Upper lobe of left lung (tissue), 6 donors: ENCODE measurements at regions not wholly inside any gene's neighbourhood (a gene's known extent, or its start where the extent isn't known, plus 50 kb on each side); places are given as distances from the start of the nearest gene placed in this dataset.

ENCODE experiments used
- ATAC-seq, 2 donors: fragments of 200-7000 bp; cut with Tn5 transposase; one replicate each; pipeline ENCODE4 v1.9.1; 2022; ENCODE audit warnings: mild to moderate bottlenecking in 2 of 2, moderate library complexity in 2 of 2; ENCODE audit not compliant: low FRiP score in 2 of 2
- DNase-seq, 2 donors: peaks; one replicate each; pipeline ENCODE4 v3.0.0-alpha.2; 2019 to 2020
- H3K27ac ChIP-seq, 4 donors: fragments of 200-600 bp; sonication (generic); one replicate each; pipeline ENCODE4 v1.5.1; 2016 to 2019
- H3K27me3 ChIP-seq, 4 donors: fragments of 200-600 bp; sonication (generic); one replicate each; pipeline ENCODE4 v1.5.1; 2017 to 2019
- H3K36me3 ChIP-seq, 4 donors: fragments of 200-600 bp; sonication (generic); one replicate each; pipeline ENCODE4 v1.5.1; 2016 to 2019
- H3K4me1 ChIP-seq, 4 donors: fragments of 200-600 bp; sonication (generic); one replicate each; pipeline ENCODE4 v1.5.1; 2018 to 2019
- H3K4me3 ChIP-seq, 4 donors: fragments of 200-600 bp; sonication (generic); one replicate each; pipeline ENCODE4 v1.5.1; 2017 to 2019; ENCODE audit warnings: mild to moderate bottlenecking in 2 of 4, moderate library complexity in 1 of 4
- H3K9me3 ChIP-seq, 4 donors: fragments of 200-600 bp; sonication (generic); one replicate each; pipeline ENCODE4 v1.5.1; 2018 to 2019
- EP300 ChIP-seq, 4 donors: sonication (generic); formaldehyde crosslinking; IDR thresholded peaks; one replicate each; pipeline ENCODE4 v1.5.1; 2017; ENCODE audit warnings: antibody characterized with exemption in 4 of 4, control low read depth in 2 of 4
- POLR2A ChIP-seq, 4 donors: fragments of 450-650 bp; IDR thresholded peaks; one replicate each; pipeline ENCODE4 v1.5.1; 2016 to 2017; ENCODE audit warnings: antibody characterized with exemption in 4 of 4, mild to moderate bottlenecking in 2 of 4
- POLR2AphosphoS5 ChIP-seq, 2 donors: sonication (generic); formaldehyde crosslinking; IDR thresholded peaks; one replicate each; pipeline ENCODE4 v1.5.1; 2017; ENCODE audit warnings: antibody characterized with exemption in 2 of 2
- WGBS, 2 donors: methylation state at CpG; one replicate each; pipeline ENCODE4 v1.1.5; 2017 to 2018; 5-methylcytosine and 5-hydroxymethylcytosine counted together
- TF ChIP-seq, protein P1 (sequence below), 6 experiments: fragments of 450-650 bp in 4 of 6; fragments of 200-600 bp in 2 of 6; sonication (generic) in 2 of 6; IDR thresholded peaks; one replicate each; pipeline ENCODE4 v1.5.1; 2016 to 2019; ENCODE audit warnings: antibody characterized with exemption in 6 of 6
- donor health status: DM: no; HTN: no; CAD: no; lungs with moderate emphysema.
- donor health status: DM: no; HTN: yes; CAD: no; lungs with severe emphysema.

DNA sequence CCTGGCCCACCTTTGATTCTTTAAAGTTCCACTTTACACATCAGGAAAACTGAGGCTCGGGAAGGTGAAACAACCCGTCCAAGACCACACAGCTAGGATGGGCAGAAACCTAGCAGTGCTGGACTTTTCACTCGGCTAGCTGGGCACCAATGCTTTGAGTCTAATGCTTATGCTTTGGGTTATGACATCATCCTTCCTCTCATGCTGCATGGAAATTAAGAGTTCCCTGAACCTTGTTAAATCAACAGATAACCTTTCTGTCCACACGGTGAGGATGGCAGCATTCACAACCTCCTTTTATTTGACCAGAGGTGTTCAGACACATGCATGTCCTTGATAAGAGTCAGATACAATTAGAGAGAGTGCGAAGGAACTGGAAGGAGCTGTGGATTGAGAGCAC lies 138.4 kb downstream of the UQCRFS1 start:
- ATAC-seq: no peak
- Histone ChIP-seq H3K4me1 (no peaks in the 10 kb centered on the region), H3K27me3 (no peaks in the 10 kb centered on the region), H3K9me3 (no peaks in the 10 kb centered on the region), H3K4me3 (no peak overlapping the region), H3K36me3 (no peaks in the 10 kb centered on the region), H3K27ac (no peak overlapping the region)
- WGBS, 2 donors: 85 to 86% methylated on average over 5 of the region's 5 CpGs
- DNase-seq: no peak
- TF ChIP-seq POLR2AphosphoS5 (IDR thresholded peaks at IDR 0.05) (no peak), EP300 (IDR thresholded peaks at IDR 0.05) (no peak), POLR2A (IDR thresholded peaks at IDR 0.05) (no peak)
- TF ChIP-seq, protein P1, sequence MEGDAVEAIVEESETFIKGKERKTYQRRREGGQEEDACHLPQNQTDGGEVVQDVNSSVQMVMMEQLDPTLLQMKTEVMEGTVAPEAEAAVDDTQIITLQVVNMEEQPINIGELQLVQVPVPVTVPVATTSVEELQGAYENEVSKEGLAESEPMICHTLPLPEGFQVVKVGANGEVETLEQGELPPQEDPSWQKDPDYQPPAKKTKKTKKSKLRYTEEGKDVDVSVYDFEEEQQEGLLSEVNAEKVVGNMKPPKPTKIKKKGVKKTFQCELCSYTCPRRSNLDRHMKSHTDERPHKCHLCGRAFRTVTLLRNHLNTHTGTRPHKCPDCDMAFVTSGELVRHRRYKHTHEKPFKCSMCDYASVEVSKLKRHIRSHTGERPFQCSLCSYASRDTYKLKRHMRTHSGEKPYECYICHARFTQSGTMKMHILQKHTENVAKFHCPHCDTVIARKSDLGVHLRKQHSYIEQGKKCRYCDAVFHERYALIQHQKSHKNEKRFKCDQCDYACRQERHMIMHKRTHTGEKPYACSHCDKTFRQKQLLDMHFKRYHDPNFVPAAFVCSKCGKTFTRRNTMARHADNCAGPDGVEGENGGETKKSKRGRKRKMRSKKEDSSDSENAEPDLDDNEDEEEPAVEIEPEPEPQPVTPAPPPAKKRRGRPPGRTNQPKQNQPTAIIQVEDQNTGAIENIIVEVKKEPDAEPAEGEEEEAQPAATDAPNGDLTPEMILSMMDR (IDR thresholded peaks at IDR 0.05): no peak

DNA sequence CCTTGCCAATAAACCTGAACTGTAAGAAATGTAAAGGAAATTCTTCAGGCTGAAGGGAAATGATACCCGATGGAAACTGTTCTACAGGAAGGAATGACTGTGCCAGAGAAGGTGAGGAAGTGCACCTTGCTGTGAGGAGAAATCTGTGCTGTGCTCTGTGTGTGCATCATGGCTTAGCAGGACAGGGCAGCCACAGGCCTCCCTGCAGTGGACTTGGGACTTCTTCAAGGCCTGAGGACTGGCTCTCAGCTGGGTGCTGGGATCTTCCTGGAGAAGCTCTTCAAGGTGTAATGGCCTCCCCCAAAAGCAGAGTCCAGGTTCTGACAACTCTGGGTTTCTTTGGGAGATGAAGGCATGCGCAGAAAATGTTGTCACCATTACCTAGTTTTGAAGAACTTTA lies 145.1 kb downstream of the UQCRFS1 start:
- no peak for DNase-seq
- no peak for ATAC-seq
- H3K36me3 ChIP-seq: no peaks in the 10 kb centered on the region
- 76 to 77% methylated on average over 2 of the region's 2 CpGs for WGBS, 2 donors
- H3K27me3 ChIP-seq: no peaks in the 10 kb centered on the region
- H3K9me3 ChIP-seq: no peaks in the 10 kb centered on the region
- TF ChIP-seq, protein P1 (IDR thresholded peaks at IDR 0.05): no peak
- TF ChIP-seq EP300 (IDR thresholded peaks at IDR 0.05) (no peak), POLR2A (IDR thresholded peaks at IDR 0.05) (no peak), POLR2AphosphoS5 (IDR thresholded peaks at IDR 0.05) (no peak)
- H3K27ac ChIP-seq: no peak overlapping the region
- H3K4me3 ChIP-seq: no peak overlapping the region
- no peaks in the 10 kb centered on the region for H3K4me1 ChIP-seq

DNA sequence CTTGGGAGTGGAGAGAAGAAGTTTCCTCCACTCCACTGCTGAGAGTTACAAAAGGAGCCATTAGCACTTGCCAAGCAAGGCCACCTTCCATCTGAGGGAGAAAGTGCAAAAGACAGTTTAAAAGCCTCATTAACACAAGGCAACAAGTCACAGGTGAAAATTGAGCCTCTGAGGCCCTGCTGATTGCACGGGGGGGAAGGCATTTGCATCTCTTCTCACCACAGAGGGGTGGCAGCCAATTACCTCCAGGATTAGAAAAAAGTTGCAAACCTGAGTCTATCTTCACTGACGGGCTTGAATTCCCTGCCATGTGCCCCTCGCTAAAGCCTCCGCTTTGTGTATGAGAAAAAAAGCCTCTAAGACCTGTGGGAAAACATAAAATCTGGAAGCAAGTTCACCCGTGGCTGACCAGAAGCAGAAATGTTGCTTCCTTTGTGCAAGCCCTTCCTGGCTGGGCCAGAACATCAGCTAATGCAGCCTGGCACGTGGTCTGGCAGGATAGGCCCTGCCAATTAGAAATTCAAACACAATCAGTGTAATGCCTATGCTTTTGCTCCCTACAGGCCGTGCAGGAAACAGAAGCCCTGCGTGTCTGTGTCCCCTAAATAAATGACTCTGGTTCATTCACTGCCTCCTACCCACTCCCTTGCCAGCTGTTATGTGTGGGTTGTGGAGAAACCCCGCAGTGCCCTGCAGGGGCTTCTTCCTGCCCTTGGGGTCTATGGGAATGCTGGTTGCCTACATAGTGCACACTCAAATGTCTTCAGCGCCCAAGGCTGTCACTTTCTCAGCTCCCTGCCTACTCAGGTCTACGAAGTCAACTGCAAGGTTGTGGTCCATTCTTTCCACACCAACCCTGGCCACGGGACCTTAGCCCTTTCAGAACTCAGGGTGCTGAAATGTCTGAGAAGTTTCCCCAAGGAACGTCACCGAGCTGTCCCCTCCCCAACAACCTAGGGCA lies 150.2 kb downstream of the UQCRFS1 start:
- H3K4me1 ChIP-seq: no peaks in the 10 kb centered on the region
- 37 to 39% methylated on average over 13 to 14 of the region's 14 CpGs for WGBS, 2 donors
- DNase-seq (no peak), ATAC-seq (no peak)
- no peak overlapping the region for H3K27ac ChIP-seq
- H3K36me3 ChIP-seq: no peaks in the 10 kb centered on the region
- no peaks in the 10 kb centered on the region for H3K9me3 ChIP-seq
- H3K4me3 ChIP-seq: no peak overlapping the region
- no peaks in the 10 kb centered on the region for H3K27me3 ChIP-seq
- TF ChIP-seq EP300 (IDR thresholded peaks at IDR 0.05): no peak
- TF ChIP-seq POLR2AphosphoS5 (IDR thresholded peaks at IDR 0.05): no peak
- TF ChIP-seq POLR2A (IDR thresholded peaks at IDR 0.05): no peak
- TF ChIP-seq, protein P1 (IDR thresholded peaks at IDR 0.05): no peak

DNA sequence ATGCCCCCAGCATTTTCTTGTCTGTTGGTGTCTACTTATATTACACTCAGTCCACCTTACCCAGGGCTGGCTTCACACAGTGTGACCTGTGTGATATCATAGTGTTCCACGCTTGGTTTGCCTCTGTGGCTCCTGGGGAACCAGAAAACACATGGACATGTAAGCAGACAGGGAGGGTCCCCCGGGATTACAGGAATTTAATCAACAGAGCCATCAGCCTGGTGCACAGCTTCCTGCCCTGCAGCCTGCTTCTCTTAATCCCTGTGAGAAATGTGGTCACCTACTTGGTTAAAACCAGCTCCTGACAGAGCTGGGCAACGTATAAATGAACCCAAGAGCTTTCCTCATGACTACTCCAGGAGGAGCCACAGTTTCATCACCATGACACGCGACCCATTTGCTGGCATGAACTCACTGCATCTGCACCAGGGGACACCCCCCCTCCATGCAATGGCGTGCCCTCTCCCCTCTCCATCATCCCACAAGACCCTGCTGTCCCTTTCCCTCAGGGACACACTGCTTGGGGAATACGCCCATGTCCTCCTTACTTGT lies 152.1 kb downstream of the UQCRFS1 start:
- no peaks in the 10 kb centered on the region for H3K9me3 ChIP-seq
- H3K27ac ChIP-seq: no peak overlapping the region
- DNase-seq: no peak
- WGBS, 2 donors: 65 to 70% methylated on average over 4 to 7 of the region's 7 CpGs
- H3K4me3 ChIP-seq: no peak overlapping the region
- H3K27me3 ChIP-seq: no peaks in the 10 kb centered on the region
- no peak for ATAC-seq
- no peaks in the 10 kb centered on the region for H3K36me3 ChIP-seq
- no peaks in the 10 kb centered on the region for H3K4me1 ChIP-seq
- TF ChIP-seq POLR2A (IDR thresholded peaks at IDR 0.05) (no peak), EP300 (IDR thresholded peaks at IDR 0.05) (no peak), POLR2AphosphoS5 (IDR thresholded peaks at IDR 0.05) (no peak)
- TF ChIP-seq, protein P1 (IDR thresholded peaks at IDR 0.05): no peak
